GM12878 (cell line): ENCODE measurements at regions not wholly inside any gene's neighbourhood (a gene's known extent, or its start where the extent isn't known, plus 50 kb on each side); places are given as distances from the start of the nearest gene placed in this dataset.

Source experiments
- ATAC-seq: fragments of 200-7000 bp; cut with Tn5 transposase; 3 replicates; pipeline ENCODE4 v1.9.1; 2020; ENCODE audit warnings: mild to moderate bottlenecking, moderate library complexity
- BruUV-seq: library from RNA; stranded (reverse); fragments of 400-500 nt; replicated peaks from 2 replicates; lab custom pipeline; 2021; lab: Mats Ljungman, UMichigan
- CTCF ChIA-PET: fragments of 300-600 bp; sonication (Branson Sonifier 250); formaldehyde crosslinking; extraction: SDS; loops from one replicate; lab custom pipeline; 2021; ENCODE audit warnings: inconsistent platforms; lab: Yijun Ruan, JAX
- POLR2A ChIA-PET: fragments of 350-600 bp; formaldehyde crosslinking; extraction: SDS; loops from one replicate; lab custom pipeline; 2021; ENCODE audit warnings: inconsistent platforms; lab: Charles Lee
- RAD21 ChIA-PET: fragments of 300-600 bp; sonication (Branson Sonifier 250); formaldehyde crosslinking; loops from one replicate; lab custom pipeline; 2023; ENCODE audit warnings: antibody characterized with exemption; ENCODE audit not compliant: unreplicated experiment; lab: Charles Lee
- SMC1A ChIA-PET: fragments of 300-600 bp; sonication (Branson Sonifier 250); formaldehyde crosslinking; loops from one replicate; lab custom pipeline; 2023; ENCODE audit not compliant: unreplicated experiment, uncharacterized antibody; lab: Charles Lee
- DNase-seq: peaks from one replicate; pipeline ENCODE4 v3.0.0-alpha.2; 2011; ENCODE audit warnings: low read depth, low spot score
- FAIRE-seq: peaks from 3 replicates; lab custom pipeline; 2011; peaks lifted over from hg19 to GRCh38; lab: Jason Lieb, UNC
- H2AFZ ChIP-seq: 2 replicates; pipeline ENCODE4 v1.6.0; 2011; ENCODE audit warnings: low read depth, low read length, control low read depth; ENCODE audit not compliant: control insufficient read depth
- H3K27ac ChIP-seq: 2 replicates; pipeline ENCODE4 v1.5.1; 2011; ENCODE audit warnings: control low read depth; ENCODE audit not compliant: control insufficient read depth, insufficient read depth
- H3K27me3 ChIP-seq, 2 experiments: replicated peaks in 1 of 2; 2 replicates each; pipeline versions ENCODE4 v1.6.0 to v1.6.1; 2011; ENCODE audit warnings: low read length in 1 of 2; ENCODE audit not compliant: control insufficient read depth in 2 of 2, insufficient read depth in 2 of 2
- H3K36me3 ChIP-seq, 2 experiments: 2 replicates each; pipeline ENCODE4 v1.5.1; 2011; ENCODE audit warnings: low read length in 1 of 2; ENCODE audit not compliant: control insufficient read depth in 2 of 2, insufficient read depth in 2 of 2
- H3K4me1 ChIP-seq: 2 replicates; pipeline ENCODE4 v1.6.1; 2011; ENCODE audit warnings: mild to moderate bottlenecking, low read length, moderate library complexity, mixed read lengths; ENCODE audit not compliant: control insufficient read depth, insufficient read depth
- H3K4me2 ChIP-seq: 2 replicates; pipeline ENCODE4 v1.6.0; 2011; ENCODE audit warnings: control low read depth; ENCODE audit not compliant: control insufficient read depth, insufficient read depth
- H3K4me3 ChIP-seq: fragments of 200-600 bp; sonication (generic); 2 replicates; pipeline ENCODE4 v1.5.1; 2016
- H3K79me2 ChIP-seq: 2 replicates; pipeline ENCODE4 v1.6.0; 2011; ENCODE audit warnings: low read length; ENCODE audit not compliant: control insufficient read depth, insufficient read depth
- H3K9ac ChIP-seq: 2 replicates; pipeline ENCODE4 v1.8.0; 2011; ENCODE audit warnings: low read length, control low read depth, mixed read lengths; ENCODE audit not compliant: control insufficient read depth, insufficient read depth
- H3K9me3 ChIP-seq: replicated peaks from 3 replicates; pipeline ENCODE4 v1.5.1; 2011; ENCODE audit warnings: mild to moderate bottlenecking, low read length; ENCODE audit not compliant: control insufficient read depth, insufficient read depth
- H4K20me1 ChIP-seq: 2 replicates; pipeline ENCODE4 v1.6.0; 2011; ENCODE audit not compliant: control insufficient read depth, insufficient read depth
- NR2F1 ChIP-seq: fragments of 450-650 bp; conservative IDR thresholded peaks from 2 replicates; pipeline ENCODE4 v1.6.1; 2017; ENCODE audit warnings: mild to moderate bottlenecking
- YY1 ChIP-seq: IDR thresholded peaks from 2 replicates; pipeline ENCODE4 v1.6.1; 2011; ENCODE audit warnings: low read depth, mild to moderate bottlenecking, low read length
- WGBS: methylation state at CpG from one replicate; pipeline ENCODE4 v1.1.6; 2016; ENCODE audit warnings: low lambda C conversion rate; ENCODE audit not compliant: insufficient replicate concordance, insufficient coverage; ENCODE audit errors: missing lambda C conversion rate; 5-methylcytosine and 5-hydroxymethylcytosine counted together
- in situ Hi-C: fragments of 300-500 bp; cut with MboI; formaldehyde crosslinking; loops from 9 replicates; pipeline ENCODE4 v1.14.3; 2018; ENCODE audit warnings: mixed read lengths
- intact Hi-C: fragments of 100-400 bp; cut with micrococcal nuclease; formaldehyde crosslinking; loops from one replicate; pipeline ENCODE4 v1.14.2; 2022; ENCODE audit not compliant: unreplicated experiment
- TF ChIP-seq, protein P1 (sequence below): fragments of 450-650 bp; formaldehyde crosslinking; IDR thresholded peaks from 2 replicates; pipeline ENCODE4 v1.4.0; 2022; ENCODE audit warnings: mild to moderate bottlenecking, moderate library complexity
- TF ChIP-seq, protein P2 (sequence below): fragments of 450-650 bp; IDR thresholded peaks from 2 replicates; pipeline ENCODE4 v1.6.1; 2018; ENCODE audit warnings: mild to moderate bottlenecking, low read depth, moderate library complexity; ENCODE audit not compliant: partially characterized antibody

DNA sequence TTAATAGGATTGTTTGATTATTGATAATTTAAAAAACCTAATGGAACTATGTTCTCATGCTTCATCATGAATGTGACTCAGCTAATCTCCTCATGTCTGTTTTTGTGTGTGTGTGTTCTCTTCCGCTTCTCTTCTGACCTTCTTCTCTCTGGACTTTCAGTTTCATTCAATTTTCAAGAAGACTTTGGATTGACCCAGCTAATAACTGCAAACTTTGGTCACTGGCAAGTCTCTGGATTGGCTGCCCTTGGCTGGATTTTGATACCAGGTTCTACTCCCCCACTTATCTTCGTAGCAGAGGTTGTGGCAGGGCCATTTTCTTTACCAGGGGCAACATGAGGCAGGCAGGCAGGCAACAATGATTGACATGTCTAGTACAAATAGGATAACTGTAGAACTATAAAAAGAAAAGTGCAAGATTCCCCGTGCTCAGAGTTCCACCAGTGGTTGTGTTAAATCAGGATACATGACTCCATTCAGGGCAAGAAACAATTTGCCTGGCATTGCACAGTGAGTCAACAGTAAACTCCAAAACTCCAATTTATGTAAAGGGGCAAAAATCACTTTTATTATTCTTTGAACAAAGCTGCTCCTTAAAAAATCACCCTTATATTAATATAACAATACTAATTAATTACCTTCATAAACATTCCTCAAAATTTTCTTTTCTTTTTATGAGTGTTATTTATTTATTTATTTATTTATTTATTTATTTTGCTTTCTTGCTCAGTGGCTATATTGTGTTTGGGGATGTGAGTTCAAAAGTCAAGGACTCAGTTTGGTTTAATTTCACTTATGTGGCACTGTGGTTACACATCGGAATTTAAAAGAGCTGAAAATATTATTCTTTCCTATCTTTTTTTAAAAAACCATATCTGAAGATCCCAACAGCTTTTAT, 167.6 kb downstream of the RND3 start (continued):
- TF ChIP-seq NR2F1 (no peak), YY1 (no peak)
- TF ChIP-seq, protein P1, sequence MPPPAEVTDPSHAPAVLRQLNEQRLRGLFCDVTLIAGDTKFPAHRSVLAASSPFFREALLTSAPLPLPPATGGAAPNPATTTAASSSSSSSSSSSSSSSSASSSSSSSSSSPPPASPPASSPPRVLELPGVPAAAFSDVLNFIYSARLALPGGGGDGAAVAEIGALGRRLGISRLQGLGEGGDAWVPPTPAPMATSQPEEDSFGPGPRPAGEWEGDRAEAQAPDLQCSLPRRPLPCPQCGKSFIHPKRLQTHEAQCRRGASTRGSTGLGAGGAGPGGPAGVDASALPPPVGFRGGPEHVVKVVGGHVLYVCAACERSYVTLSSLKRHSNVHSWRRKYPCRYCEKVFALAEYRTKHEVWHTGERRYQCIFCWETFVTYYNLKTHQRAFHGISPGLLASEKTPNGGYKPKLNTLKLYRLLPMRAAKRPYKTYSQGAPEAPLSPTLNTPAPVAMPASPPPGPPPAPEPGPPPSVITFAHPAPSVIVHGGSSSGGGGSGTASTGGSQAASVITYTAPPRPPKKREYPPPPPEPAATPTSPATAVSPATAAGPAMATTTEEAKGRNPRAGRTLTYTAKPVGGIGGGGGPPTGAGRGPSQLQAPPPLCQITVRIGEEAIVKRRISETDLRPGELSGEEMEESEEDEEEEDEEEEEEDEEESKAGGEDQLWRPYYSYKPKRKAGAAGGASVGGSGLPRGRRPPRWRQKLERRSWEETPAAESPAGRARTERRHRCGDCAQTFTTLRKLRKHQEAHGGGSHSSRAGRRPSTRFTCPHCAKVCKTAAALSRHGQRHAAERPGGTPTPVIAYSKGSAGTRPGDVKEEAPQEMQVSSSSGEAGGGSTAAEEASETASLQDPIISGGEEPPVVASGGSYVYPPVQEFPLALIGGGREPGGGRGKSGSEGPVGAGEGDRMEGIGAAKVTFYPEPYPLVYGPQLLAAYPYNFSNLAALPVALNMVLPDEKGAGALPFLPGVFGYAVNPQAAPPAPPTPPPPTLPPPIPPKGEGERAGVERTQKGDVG (CRISPR knock-in tag) = no peak

DNA sequence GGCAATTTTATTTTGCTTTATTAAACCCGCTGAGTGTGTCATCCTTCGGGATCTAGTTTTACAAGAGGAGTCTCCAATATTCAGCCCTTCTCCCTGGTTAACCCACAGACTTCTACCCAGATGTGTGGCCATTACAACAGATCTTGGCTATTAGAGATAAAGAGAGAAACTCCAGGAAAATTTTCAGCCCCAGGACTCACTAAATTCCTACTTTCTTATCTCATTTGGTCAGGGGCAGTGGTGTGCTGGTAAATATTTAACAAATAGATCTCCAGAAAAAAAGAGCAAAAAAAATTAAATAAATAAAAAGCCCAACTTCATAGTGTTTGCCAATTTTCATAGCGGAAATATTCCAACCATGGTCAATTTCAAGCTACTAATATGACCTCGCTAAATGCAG, 168.4 kb downstream of the RND3 start:
- no peaks in the 10 kb centered on the region for H4K20me1 ChIP-seq
- no peaks in the 10 kb centered on the region for H3K4me1 ChIP-seq
- BruUV-seq = no TSS peak
- FAIRE-seq (no peak), DNase-seq (no peak), ATAC-seq (no peak)
- H3K9ac ChIP-seq = no peak overlapping the region
- no peaks in the 10 kb centered on the region for H3K9me3 ChIP-seq
- no peaks in the 10 kb centered on the region for H3K79me2 ChIP-seq
- in situ Hi-C loops (no loop called here), intact Hi-C loops (no loop called here)
- TF ChIP-seq, protein P2, sequence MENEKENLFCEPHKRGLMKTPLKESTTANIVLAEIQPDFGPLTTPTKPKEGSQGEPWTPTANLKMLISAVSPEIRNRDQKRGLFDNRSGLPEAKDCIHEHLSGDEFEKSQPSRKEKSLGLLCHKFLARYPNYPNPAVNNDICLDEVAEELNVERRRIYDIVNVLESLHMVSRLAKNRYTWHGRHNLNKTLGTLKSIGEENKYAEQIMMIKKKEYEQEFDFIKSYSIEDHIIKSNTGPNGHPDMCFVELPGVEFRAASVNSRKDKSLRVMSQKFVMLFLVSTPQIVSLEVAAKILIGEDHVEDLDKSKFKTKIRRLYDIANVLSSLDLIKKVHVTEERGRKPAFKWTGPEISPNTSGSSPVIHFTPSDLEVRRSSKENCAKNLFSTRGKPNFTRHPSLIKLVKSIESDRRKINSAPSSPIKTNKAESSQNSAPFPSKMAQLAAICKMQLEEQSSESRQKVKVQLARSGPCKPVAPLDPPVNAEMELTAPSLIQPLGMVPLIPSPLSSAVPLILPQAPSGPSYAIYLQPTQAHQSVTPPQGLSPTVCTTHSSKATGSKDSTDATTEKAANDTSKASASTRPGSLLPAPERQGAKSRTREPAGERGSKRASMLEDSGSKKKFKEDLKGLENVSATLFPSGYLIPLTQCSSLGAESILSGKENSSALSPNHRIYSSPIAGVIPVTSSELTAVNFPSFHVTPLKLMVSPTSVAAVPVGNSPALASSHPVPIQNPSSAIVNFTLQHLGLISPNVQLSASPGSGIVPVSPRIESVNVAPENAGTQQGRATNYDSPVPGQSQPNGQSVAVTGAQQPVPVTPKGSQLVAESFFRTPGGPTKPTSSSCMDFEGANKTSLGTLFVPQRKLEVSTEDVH = no peak
- H3K27me3 ChIP-seq = no peaks in the 10 kb centered on the region
- ChIA-PET POLR2A (no interaction called here), RAD21 (no interaction called here), SMC1A (no interaction called here), CTCF (interaction anchor here (0.9 kb wide), 1 partner anchor 8 kb away, joined by 3 read pairs; no protein-coding TSS in a partner anchor)
- no peak overlapping the region for H3K4me2 ChIP-seq
- no peak overlapping the region for H3K4me3 ChIP-seq
- H2AFZ ChIP-seq = no peak overlapping the region
- H3K36me3 ChIP-seq = no peaks in the 10 kb centered on the region
- no peak overlapping the region for H3K27ac ChIP-seq
- WGBS = 72% methylated on average over 4 of the region's 4 CpGs
